ENCODE measurements at regions not wholly inside any gene's neighbourhood (a gene's known extent, or its start where the extent isn't known, plus 50 kb on each side); places are given as distances from the start of the nearest gene placed in this dataset.

- TF ChIP-seq CTCF (IDR thresholded peaks at IDR 0.05; ENCODE audit: insufficient read depth, low read depth, low read length), result no peak
- no peak for TF ChIP-seq EZH2 (IDR thresholded peaks at IDR 0.05; ENCODE audit: insufficient read depth, low read length)
These were observed 220.3 kb upstream of the GIMD1 start for GRCh38 chr4:106588891-106589290.

Data from astrocyte (in vitro differentiated cells and primary cell).